HG03439 (cell line): ENCODE measurements at regions not wholly inside any gene's neighbourhood (a gene's known extent, or its start where the extent isn't known, plus 50 kb on each side); places are given as distances from the start of the nearest gene placed in this dataset.
A peak's percentile ranks its signal among the peaks of the same experiment; 100 is the strongest.
"Not testable (repeated sequence)": the region's sequence is repeated elsewhere in the genome, so short reads cannot be mapped to it uniquely, and the experiment has no call there.

ENCODE experiments used
- ATAC-seq: cut with Tn5 transposase; IDR thresholded peaks from one replicate; pipeline ENCODE4 v1.9.1; 2021; ENCODE audit warnings: mild to moderate bottlenecking, moderate library complexity; ENCODE audit not compliant: unreplicated experiment

DNA sequence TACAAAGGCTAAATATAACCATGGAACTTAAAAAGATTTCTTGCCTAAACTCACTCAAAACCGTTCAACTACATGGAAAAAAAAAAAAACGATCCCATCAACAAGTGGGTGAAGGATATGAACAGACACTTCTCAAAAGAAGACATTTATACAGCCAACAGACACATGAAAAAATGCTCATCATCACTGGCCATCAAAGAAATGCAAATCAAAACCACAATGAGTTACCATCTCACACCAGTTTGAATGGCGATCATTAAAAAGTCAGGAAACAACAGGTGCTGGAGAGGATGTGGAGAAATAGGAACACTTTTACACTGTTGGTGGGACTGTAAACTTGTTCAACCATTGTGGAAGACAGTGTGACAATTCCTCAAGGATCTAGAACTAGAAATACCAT, 151.2 kb upstream of the SMIM30 start:
- not testable (repeated sequence) for ATAC-seq

DNA sequence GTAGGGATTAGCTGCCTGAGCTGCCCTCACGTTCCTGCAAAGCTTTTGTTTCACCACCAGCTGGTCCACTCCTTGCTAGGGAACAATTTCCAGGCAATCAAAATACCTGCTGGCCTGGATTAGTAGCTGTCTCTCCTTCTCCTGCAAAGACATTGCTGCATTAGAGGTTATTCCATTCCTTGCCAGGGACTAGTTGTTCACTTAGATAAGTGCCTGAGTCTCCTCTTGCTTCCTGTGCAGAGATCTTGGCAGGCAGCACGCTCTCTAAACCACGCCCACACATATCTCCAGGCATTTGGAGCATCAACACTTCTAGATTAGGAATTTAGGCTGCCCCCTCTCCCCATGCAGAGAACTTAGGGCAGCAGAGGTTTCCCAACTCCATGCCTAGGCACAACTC, 150.4 kb upstream of the SMIM30 start:
- ATAC-seq = no peak

DNA sequence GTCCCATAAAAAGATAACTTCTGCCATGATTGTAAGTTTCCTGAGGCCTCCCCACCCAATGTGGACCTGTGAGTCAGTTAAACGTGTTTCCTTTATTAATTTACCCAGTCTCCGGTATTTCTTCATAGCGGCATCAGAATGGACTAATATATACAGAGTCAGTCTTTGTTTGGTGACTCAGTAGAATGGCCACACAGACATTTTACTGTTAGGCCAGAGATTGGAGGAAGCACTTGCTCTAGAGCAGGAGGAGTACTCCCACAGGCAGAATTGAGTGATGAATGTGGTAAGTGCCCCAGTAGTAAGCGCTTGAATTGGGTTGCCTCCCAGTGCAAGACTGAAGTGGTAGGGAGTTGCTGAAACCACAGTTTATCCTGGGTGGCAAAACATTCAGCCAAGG, 149.5 kb upstream of the SMIM30 start:
- ATAC-seq = no peak

DNA sequence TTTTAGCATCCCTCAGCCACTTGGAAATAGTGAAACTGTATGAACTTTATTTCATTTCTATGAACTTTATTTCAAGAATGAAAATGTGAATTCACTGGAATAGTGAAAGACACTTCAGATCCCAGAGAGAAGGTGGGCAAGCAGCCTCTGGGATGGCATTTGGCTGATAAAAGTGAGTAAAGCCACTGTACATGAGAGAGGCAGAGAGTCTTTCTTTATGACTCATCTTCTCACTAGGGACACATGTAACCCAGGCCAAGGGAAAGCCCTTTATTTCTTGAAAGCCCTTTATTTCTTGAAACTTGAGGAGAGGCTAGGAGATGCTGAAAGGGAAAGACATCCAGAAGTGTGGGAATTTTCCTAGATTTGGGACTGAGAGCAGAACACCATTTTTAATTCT, 148.9 kb upstream of the SMIM30 start:
- peak; percentile 64 for ATAC-seq

DNA sequence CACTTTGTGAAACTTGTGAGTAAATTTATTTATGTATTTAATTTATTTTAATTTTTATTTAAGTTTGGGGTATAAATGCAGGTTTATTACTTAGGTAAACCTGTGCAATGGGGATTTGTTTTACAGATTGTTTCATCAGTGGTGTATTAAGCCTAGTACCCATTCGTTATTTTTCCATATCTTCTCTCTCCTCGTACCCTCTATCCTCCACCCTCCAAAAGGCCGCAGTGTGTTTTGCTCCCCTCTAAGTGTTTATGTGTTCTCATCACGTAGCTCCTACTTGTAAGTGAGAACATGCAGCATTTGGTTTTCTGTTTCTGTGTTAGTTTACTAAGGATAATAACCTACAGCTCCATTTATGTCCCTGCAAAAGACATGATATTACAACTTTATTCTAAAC, 145.4 kb upstream of the SMIM30 start:
- ATAC-seq = no peak

DNA sequence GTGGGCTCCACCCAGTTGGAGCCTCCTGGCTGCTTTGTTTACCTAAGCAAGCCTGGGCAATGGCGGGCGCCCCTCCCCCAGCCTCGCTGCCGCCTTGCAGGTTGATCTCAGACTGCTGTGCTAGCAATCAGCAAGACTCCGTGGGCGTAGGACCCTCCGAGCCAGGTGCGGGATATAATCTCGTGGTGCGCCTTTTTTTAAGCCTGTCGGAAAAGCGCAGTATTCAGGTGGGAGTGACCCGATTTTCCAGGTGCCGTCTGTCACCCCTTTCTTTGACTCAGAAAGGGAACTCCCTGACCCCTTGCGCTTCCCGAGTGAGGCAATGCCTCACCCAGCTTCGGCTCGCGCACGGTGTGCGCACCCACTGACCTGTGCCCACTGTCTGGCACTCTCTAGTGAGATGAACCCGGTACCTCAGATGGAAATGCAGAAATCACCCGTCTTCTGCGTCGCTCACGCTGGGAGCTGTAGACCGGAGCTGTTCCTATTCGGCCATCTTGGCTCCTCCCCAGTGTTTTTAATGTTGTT, 144.9 kb upstream of the SMIM30 start:
- ATAC-seq = not testable (repeated sequence)

DNA sequence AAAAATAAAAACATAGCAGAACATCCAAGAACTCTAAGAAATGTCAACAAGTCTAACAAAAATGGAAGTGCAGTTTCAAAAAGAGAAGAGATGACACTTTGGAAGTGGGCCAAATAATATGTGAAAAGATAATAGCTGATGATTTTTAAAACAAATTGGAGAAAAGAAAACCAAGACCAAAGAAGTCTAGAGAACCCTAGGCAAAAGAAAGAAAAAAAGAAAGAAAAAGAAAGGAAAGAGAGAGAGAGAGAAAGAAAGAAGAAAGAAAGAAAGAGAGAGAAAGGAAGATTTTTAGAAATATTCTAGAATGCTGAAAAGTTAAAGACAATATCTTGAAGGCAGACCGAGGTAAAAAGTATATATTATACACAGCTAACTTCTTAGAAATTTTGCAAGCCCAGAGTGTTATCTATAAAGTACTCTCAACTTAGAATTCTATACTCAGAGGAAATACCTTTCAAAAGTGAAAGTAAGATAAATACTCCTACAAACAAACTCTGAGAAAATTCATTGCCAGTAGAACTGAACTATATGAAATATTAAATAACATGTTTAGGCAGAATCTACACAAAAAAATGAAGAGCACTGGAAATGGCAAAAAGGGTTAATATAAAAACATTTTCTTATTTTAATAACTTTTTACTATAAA, 138.7 kb upstream of the SMIM30 start:
- ATAC-seq = no peak

DNA sequence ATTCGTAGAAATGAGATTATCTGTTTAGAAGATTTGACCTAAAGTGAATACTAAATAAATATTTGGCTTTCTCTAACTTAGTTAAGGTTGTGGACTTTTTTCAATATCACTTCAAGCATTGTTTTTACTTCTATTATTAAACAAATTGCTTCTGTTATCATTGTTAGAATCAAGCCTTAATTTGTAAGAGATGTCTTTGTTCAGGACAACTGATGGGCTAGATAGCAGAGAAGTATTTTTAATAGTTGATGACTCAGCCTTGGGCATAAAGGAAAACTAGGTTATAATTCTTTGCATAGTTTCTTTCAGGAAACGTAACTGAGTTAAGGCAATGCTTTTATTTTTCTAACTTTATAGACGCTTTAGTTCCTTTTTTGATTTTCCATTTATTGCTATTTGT, 128.8 kb upstream of the SMIM30 start:
- no peak for ATAC-seq

DNA sequence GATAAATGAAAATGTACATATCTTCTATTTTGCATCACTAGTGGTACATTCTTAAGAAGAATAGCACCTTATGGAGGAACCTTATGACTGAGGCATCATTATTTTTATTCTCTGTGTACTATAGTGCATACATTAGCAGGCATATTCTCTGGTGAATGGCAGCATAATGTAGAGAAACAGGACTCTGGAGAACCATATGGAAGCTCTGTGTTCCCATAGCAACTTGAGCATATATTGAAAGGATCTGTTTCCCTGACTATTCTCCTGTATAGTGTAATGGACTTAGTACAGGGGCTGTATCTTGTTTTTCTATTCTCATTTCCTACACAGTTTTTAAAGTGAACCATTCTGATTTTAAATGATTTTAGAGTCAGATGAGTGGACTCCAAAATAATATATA, 128.4 kb upstream of the SMIM30 start:
- ATAC-seq = no peak

DNA sequence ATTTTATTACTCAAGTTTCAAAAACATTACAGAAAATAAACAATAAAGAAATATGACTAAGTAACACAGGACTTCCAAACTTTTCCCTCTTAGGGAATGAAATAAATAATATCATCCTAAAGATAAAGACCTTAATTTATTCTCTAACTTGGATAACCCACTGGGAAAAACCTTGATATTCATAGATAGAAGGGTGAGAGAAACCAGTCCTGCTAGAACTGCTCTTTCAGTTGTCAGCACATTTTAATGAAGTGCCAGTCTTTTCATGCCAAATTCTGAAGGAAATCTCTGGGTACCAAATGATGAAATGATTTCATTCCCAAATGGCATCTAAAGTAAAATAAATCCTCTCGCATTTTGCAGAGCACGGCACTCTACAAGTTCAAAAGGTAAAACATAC, 114.5 kb upstream of the SMIM30 start:
- ATAC-seq = no peak

DNA sequence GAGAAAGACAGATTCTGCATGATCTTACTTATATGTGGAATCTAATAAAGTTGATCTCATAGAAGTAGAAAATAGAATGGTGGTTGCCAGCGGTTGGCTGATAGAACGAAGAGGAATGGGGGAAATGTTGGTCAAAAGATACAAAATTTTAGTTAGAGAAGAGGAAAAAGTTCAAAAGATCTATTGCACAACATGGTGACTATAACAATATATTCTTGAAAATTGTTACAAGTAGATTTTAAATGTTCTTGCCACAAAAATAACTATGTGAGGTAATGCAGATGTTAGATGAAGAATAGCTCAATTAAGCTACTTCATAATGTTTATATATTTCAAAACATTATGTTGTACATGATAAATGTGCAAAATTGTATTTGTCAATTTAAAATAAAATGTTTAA, 112.3 kb upstream of the SMIM30 start:
- no peak for ATAC-seq

DNA sequence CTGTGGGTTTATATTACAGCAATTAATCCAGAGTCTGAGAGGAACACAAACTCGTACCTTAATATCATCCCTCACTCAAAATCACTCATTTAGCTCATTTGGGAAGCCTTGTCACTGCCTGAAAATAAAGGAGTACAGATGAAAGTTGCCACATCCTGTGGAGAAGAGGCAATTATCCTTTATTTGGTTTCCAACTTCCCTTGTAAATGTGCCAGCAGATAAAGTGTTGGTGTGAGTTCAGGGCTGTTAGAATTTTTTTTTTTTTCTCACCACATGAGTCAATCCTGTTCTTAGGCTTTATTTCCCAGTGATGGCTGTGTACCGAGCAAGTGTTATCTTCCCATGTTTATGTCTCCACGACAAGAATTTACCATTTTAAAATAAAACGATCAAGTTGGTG, 99.0 kb upstream of the SMIM30 start:
- no peak for ATAC-seq

DNA sequence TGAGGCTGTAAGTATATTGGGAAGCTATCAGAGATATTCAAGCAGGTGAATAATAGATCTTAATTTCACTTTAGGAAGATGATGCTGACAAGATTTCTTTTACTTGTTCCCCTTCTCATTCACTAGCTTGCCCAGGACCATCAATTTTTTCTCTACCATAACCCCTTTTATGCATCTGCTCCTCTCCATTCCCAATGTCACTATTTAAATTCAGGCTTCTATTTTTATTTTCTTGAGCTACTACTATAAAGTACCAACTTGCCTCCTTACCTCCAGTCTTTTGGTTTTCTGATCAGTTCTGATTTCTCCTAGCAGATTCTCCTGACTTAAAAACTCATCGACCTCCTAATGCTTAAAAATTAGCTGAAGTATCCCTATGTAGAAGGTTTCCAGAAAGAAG, 97.7 kb upstream of the SMIM30 start:
- ATAC-seq = no peak

DNA sequence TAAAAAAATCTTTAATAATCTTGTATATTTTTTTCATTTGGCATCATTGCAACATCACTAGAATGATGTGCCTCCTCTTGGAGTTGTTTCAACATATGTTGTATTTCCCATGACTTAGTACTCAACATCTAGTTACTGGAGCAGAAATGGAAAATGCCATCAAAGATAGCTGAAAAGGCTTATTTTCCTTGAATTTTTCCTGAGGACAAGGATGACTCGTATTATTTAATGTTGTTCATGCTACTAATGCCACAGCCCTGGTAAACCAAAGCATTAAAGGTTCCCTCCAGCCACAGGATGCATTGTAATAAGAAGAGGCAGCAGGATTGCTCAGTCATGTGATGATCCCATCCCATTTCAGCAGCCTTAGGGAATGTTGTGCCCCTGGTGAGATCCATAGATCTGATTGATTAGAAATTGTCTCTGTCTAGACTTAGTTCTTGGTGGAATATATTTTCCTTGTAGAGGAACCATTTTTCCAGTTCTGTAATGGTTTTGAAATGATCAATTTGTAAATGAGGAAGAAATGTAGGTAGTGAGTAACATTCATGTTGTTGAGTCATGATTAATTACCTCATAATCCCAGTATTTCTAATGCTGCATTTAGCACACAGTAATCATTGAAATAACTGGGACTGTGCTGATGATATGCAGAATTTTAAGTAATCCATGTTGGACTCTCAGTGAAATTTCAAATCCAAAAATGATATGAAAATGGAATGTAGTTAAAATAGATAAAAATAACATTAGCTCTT, 91.3 kb upstream of the SMIM30 start:
- no peak for ATAC-seq

DNA sequence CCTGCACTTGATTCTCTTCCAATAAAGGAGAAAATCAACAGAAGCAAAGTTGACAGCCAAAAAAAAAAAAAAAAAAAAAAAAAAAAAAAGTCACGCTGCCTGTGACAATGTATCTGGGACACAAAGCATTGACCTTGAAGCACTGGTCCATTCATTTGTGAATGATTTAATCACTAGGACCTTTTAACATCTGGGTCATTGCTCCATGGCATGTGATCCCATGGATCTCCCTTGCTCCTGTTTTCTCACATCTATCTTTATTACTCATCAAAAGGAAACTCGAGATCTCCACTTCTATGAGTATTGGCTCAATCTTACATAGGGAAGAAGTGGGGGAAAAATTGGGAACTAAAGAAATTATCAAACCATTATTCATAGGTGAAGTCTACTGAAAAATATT, 89.6 kb upstream of the SMIM30 start:
- ATAC-seq = no peak

DNA sequence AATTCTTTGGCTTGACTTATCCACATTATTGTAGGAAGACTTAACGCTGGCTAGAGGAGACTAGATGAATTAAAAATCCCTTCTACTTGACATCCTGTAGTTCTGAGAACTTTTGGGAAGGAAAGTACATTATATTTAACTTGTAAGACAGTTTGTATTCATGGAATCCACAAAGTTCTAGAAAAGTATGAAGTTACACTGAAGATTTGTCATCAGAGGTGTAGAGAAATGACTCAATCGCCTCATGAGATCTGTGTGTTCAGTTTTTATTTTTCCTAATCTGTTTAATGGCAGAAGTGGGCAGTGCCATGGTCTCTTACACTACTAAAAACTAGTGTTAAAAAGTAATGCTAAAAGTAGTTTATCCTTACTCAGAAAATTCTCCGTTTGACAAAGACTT, 89.1 kb upstream of the SMIM30 start:
- ATAC-seq = no peak

DNA sequence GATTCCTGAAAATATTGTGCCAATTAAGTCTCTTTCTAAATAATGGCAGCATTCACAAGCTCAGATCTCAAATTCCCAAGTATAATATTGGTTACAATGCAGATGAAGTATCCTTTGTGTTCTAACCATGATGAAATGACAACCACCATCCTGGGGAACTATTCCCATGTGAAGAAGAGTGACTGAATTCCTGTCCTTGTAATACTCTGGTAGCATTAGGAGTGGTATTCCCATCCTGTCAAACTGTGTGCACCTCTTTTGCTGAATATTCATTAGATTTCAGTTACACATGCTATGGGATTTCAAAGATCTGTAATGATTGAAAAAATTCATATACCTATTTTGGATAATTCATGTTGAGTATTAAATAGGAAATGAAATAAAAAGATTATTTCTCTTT, 86.1 kb upstream of the SMIM30 start:
- ATAC-seq = no peak

DNA sequence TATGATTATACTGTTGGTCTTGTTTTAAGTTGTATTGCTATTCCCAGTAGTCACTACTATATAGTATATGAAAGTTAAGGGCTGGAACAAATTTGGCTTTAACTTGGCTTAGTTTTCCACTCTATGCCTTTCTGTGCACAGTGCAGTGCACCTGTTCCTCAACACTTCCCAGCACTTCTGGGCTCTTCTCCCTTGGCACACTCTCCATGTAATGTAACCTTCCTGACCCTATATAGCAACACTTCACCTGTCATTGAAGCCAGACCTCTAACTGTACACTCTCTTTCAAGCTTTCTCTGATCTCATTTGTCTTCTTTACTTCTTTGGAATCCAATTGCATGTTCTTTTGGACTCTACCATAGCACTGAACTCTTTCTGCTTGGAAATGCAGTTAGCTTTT, 83.9 kb upstream of the SMIM30 start:
- no peak for ATAC-seq

DNA sequence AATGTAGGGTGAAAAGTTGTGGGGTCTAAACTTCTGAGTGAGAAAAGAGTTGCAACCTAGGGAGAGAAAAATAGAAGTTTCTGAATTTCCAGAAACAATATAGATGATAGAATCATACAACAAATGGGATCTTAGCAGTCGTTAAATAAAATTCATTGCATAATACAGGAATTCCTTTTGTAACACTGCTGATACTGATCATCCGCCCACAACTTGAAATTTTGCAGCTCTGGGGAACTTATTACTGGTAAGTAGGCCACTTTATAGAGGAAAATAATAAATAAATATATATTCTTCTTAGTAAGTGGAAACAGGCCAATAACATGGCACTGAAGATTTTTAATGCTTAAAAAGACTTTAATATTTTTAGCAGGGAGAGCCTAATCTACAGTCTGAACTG, 81.9 kb upstream of the SMIM30 start:
- no peak for ATAC-seq

DNA sequence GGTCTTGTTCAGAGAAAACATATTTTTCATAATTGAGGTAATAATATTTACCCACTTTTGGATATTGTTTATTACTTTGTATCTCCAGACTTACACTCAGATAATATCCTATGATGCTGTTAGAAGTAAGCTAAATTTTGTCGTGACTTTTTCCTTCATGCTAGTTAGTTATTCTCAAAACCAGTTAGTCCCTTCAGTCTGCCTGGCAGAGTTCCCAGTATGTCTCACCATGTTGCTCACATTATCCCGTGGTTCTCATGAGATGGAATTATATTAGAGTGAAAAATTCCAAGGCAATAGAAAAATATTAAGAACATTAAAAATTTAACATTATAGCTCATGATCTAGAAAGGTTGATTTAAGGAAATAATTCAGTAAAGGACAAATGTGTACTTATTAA, 81.5 kb upstream of the SMIM30 start:
- no peak for ATAC-seq

DNA sequence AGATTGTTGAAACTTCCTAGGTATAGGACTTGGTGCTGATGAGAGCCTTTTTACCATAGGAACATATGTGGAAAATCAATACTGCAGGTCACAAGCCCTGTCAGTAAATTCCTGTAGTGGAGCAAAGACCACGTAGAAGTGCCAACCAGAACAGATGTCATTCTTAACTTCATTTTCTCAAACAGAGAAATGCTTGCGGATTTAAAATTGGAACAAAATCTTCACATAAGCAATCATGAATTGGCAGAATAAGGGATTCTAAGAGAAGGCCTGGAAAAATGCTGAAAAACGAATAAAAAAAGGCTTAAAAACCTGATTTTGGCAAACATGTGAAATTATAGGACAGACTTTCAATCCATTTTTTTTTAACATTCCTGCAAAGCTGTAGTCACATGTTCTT, 80.8 kb upstream of the SMIM30 start:
- no peak for ATAC-seq

DNA sequence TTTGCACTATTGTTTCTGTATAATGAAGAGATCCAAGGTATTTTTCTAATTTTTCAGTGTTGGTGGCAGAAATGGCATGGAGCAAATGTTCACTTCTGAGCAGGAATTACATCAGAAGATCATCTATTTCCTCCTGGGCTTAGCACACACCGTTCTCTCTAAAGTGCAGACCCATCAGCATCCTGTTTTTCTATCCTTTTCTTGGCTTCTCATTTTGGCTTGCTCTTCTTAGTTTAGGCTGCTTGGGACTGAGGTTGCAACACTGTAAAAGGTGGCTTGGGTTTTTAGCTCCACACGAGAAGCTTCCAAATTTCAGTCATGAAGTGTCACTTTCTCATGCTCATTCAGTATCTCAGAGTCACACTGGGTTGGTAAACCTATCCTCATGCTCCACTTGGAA, 79.9 kb upstream of the SMIM30 start:
- ATAC-seq = no peak

DNA sequence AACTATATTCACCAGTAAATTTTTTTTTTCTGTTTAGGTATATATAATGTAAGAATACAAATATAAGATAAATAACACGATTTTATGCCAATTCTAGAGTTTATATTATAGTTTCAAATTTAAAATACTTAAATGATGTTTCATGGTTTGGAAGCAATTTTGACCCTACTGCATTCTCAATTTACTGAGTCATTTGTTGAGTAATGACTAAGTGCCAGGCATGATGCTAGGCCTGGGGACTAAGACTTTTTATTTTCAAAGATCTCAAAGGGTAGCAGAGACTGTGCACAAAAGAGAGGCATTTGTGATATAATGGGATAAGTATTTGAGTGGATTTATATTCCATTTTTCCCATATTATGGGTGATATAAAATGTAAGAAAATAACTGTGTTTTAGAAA, 78.9 kb upstream of the SMIM30 start:
- ATAC-seq = no peak
